Fibroblast of skin of left biceps (primary cell): ENCODE measurements at regions not wholly inside any gene's neighbourhood (a gene's known extent, or its start where the extent isn't known, plus 50 kb on each side); places are given as distances from the start of the nearest gene placed in this dataset.

Experiments used
- DNase-seq, 2 experiments: peaks; one replicate each; pipeline ENCODE4 v3.0.0-alpha.2; 2013; ENCODE audit warnings: low read depth in 2 of 2

DNA sequence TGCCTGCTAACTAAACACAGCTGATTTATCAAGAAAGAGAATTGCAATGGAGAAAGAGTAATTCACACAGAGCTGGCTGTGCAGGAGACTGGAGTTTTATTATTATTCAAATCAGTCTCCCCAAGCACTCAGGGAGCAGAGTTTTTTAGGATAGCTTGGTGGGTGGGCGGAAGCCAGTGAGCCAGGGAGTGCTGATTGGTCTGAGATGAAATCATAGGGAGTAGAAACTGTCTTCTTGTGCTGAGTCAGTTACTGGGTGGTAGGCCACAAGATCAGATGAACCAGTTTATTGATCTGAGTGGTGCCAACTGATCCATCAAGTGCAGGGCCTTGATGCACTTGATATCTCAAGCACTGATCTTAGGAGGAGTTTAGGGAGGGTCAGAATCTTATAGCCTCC is 891.9 kb upstream of the CADM2 start:
- DNase-seq, result no peak

GRCh38 chr3:84073664-84074063 is 885.1 kb upstream of the CADM2 start:
- no peak for DNase-seq

DNA sequence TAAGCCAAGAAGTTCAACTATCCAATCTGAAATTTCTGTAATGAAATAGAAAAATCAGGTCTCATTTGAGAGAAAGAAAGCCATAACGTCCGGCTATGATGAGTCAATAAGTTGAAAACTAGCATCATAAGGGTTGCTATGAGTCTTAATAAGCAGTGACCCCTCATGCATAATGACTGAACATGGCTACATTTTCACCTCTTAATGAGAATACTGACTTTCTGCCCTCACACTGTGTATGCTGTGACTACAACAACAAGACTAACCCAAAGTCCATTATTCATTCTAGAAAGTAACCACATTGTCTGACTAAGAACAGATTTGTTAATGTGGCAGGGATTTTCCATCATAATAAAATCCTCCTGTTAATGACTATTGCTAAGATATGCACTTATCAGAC is 884.0 kb upstream of the CADM2 start:
- DNase-seq, result no peak

DNA sequence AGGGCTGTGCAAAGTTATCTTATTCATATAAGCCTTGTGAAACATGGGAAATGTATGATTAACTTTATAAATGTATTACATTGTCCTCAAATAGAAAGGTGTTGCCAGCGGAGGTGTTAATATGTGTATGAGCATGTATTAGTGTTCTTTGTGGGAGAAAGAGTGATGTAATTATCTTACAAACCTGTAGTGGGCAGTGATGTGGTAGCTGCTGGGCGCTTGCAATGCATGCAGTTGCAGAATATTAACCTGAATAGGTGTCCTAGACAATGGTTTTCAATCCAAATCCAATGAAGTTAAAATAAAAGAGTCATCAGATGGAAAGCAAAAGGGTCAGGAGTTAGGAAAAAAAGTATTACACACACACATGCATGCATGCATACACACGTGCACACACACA is 881.3 kb upstream of the CADM2 start:
- no peak for DNase-seq

DNA sequence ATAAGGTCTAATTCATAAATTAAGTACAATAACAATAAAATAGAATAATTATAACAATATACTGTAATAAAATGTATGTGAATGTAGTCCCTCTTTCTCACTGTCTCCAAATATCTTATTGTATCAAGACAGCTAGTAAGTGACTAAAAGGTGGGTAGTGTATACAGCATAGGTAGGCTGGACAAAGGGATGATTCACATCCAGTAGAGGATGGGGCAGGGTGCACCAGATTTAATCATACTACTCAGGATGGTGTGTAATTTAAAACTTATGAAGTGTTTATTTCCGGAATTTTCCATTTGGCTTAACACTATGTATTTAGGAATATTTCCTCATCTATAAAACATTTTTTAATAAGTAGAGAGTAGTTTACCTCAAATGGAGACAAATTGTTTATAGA is 876.1 kb upstream of the CADM2 start:
- no peak for DNase-seq

DNA sequence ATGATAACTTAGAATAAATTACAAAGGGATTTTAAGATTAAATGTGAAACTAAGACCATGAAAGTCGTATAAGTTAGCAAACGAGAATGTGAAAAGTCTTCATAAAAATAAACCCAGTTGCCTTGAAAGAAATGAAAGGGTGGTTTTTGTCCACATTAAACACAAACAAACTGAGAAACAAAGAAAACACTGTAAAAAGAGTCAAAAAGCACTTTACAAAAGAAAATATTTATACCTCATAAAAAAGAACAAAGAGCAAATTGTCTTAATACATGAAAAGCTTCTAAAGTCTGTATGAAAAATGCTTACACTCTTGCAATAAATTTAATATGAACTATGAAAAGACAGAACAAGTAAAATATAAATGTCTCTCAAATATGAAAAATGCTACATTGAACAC is 865.9 kb upstream of the CADM2 start:
- DNase-seq, result no peak

DNA sequence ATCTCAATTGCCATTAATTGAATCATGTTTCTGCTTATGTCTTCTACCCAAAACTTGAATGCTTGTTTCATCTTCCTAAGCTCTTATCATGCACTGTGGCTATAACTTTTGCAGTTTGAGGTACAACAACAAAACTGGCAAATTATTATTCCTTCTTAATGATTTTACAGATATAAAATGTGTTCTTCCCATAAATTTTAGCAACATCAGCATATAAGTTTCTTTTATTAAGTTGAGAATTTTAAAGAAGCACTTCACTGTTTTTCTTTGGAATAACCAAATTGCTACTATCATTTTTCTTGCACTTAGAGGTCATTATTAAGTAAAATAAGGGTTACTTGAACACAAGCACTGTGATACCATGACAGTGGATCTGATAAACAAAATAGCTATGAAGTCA is 862.6 kb upstream of the CADM2 start:
- DNase-seq, result no peak

DNA sequence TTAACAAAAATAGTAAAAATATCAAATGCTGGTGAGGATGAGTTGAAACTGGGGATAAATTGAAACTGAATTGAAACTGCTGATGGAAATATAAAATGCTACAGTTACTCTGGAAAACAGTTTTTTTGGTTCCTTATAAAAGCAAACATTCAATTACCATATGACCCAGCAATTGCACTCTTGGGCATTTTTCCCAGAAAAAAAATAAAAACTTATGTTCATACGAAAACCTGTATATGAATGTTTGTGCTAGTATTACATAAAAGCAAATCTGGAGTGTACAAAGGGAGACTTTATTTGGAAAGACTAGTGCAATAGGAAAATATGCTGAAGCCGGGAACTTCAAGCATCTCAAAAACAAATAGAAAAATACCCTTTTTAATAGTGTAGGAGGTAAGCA is 857.9 kb upstream of the CADM2 start:
- no peak for DNase-seq

- no peak for DNase-seq
These were observed 850.3 kb upstream of the CADM2 start for GRCh38 chr3:84108442-84108971.

GRCh38 chr3:84109911-84110310 is 848.9 kb upstream of the CADM2 start:
- DNase-seq, result no peak

DNA sequence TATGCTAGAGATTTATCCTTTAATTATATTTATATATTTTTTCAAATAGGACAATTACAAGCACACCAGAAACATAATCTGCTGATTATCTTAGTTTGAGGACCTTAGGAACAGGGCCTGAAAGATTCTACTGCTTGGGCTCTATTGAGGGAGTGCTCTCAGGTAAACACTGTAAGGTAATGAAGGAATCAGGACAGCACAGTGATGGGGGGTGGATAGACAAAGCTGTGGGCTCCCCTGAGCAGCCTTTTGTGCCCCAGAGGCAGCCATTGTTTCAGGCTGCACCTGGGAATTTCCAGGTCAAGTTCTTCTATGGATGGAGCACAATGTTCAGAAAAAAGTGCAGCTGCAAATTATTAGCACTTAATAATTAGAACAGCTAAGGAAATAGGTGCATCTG is 848.0 kb upstream of the CADM2 start:
- no peak for DNase-seq

DNA sequence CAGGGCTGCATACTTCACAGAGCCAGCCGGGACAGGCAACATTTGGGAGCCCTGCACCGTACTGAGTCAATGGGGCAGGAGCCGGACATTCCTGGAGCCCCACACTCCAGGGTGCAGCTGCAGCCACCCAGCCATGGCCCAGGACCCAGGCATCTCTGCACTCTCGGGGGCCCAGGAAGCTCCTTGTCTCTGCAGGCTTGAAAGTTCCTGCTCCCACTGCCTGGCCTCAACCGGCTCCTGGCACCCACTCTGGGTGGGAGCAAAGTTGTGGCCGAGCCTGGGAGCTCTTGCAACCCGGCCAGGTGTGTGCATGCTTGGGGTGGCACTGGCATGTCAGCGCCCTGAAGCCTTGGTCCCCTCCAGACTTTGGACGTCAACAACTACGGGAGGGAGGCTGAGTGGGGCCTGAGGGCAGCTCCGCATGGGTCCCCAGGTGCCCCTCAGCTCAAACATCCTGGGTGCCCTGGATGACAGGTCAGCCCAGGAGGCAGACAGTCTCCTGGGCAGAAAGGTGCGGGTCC is 833.5 kb upstream of the CADM2 start:
- no peak for DNase-seq

DNA sequence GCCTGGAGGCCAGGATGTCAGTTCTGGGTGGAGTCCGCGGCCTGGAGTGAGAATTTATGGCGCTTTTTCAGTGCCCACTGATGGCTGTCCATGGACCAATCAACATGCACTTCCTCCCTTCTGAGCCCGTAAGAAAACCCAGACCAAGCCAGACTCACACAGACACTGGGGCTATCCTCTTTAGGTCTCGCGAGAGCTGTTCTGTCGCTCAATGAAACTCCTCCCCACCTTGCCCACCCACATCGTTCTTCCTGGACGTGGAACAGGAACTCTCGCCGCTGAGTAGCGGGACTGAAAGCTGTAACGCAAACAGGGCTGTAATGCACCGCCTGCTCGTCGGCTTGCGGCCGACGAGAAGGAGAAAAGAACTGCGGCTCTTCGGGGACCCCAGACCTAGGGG is 833.0 kb upstream of the CADM2 start:
- no peak for DNase-seq

DNA sequence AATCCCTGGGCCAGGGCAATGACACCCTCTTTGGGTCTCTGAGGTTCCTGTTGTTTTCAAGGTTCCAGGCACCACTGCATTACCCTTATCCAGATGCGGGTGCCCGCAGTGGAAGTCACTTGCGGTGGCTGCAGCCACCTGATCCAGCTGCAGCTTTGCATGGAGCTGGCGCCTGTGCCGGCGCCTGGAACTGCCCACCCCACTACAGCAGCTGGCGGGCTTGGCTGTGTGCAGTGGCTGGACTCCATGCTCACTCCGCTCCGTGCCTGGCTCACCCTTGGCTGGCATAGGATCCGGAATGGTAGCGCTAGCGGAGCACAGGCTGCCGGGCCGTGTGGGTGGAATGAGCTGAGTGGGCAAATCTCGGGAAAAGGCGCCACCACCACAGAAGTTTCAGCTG is 832.6 kb upstream of the CADM2 start:
- no peak for DNase-seq

DNA sequence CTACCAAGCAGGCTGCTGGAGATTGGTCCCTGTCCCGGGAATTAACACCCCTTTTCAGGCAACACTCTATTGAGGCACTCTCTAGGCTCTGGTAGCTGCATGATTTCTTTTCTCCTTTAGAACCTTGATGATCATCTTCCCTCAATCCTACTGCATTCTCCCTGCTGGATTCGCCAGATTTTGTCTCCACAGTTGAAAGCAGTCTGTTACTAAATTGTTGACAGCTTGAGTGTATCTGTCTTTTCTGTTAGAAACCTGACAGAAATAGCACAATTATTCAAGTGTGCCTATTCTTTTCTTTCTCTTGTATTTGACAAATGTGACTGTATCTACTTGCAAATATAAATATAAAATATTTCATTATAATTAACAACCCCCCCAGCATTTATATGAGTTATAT is 830.8 kb upstream of the CADM2 start:
- no peak for DNase-seq

GRCh38 chr3:84136425-84136824 is 822.4 kb upstream of the CADM2 start:
- no peak for DNase-seq

GRCh38 chr3:84140631-84141030 is 818.2 kb upstream of the CADM2 start:
- DNase-seq, result no peak

- no peak for DNase-seq
These were observed 817.2 kb upstream of the CADM2 start for GRCh38 chr3:84141571-84141970.

- DNase-seq, result no peak
These were observed 793.5 kb upstream of the CADM2 start for GRCh38 chr3:84165328-84165727.

DNA sequence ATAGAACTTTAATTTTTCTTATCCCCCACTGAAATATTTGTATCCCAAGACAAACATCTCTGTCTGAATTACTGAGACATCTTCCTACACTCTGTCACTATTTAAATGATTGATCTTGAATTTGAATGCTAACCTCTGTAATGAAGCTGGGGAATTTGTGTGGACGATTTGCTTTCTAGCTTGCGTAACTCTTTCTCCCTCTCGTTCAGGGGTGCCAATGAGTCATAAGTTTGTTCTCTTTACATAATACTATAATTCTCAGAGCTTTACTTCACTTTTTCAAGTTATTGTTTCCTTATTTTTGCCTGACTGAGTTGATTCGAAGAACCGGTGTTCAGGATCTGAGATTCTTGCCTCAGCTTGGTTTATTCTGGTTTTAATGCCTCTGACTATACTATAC is 783.3 kb upstream of the CADM2 start:
- no peak for DNase-seq

DNA sequence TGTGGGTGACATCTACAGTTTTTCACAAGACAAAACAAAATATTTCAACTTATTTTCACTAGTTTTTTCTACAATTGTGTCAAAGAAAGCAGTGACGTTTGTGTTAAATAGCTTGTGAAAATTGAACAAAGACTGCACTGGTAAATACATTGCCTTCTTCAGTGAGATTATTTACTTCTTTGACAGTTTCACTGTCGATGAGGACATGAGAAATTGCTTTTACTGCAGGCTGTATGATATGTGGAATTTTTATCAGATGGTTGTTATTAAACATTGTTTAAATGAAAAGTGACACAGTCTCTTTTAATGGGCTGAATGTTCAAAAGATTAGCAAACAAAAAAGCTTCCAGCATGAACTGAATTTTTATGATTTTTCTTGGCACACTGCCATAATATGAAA is 773.9 kb upstream of the CADM2 start:
- no peak for DNase-seq

DNA sequence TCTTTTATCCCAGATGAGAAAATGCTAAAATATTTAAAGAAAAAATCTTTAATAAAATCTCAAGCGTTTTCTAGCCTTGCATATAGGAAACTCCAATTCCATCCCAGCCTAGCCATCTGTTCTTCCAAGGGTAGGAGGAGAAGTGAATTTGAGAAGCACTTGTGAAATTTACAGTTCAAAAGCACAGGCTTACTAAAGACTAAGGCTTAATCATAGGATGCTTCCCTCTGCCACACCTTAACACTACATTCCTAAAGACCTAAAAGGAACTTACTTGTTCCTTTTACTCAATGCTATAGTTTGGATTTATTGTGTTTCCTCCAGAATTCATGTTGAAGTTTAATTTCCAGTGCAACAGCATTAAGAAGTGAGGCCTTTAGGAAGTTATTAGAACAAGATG is 764.8 kb upstream of the CADM2 start:
- no peak for DNase-seq

DNA sequence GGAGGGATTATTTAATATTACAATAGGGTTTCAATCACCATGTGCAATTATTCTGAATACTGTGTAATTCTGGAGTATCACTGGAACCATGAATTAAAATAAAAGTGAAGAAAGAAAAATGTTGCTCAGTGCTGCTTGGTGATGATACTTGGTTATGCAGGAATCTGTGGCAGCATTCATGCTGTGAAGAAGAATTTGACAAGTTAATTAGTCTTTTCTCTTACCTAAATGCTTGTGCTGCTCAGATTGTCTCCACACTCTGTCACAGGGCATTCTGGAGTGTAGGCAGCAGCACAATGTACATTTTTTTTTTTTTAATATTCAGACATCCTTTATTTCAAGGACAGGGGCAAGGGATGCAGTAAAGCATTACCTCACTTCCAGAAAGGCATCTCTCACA is 749.3 kb upstream of the CADM2 start:
- no peak for DNase-seq

DNA sequence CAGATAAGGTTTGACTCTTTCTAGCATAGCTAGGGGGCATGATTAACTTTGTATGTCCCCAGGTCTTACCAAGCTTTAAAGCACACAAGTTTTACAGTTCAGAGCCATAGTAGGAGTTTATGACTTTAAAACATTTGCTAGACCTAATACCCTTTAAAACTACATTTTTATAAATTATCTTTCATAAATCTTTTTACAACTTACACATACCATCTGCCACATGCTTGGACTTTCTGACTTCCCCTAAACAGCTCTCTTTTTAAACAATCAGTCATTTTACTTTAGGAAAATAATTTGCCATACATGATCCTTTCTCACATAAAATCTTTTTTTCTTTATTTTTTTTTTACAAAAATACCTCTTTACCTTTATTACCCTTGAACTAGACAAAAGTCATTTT is 735.3 kb upstream of the CADM2 start:
- DNase-seq, result no peak

- no peak for DNase-seq
These were observed 734.5 kb upstream of the CADM2 start for GRCh38 chr3:84224262-84224661.
